ENCODE measurements at regions not wholly inside any gene's neighbourhood (a gene's known extent, or its start where the extent isn't known, plus 50 kb on each side); places are given as distances from the start of the nearest gene placed in this dataset.
A peak's percentile ranks its signal among the peaks of the same experiment; 100 is the strongest.

GRCh38 chr16:65271996-65272395 lies 150.1 kb upstream of the CDH11 start:
- Histone ChIP-seq H3K4me3 (no peak overlapping the region), H3K36me3 (ENCODE audit: low read depth) (no peaks in the 10 kb centered on the region), H3K9me3 (no peaks in the 10 kb centered on the region), H3K4me1 (ENCODE audit: low read depth) (no peaks in the 10 kb centered on the region)
- no peak for TF ChIP-seq CTCF (IDR thresholded peaks at IDR 0.05)
- no peak for ATAC-seq
- intact Hi-C loops (cut with DNase I, micrococcal nuclease) = loop anchor here in 1 of 2 donors (10.0 kb wide), 1 partner anchor 67 kb away; no protein-coding TSS in a partner anchor
- no peak for DNase-seq

GRCh38 chr16:65268331-65268730 lies 146.5 kb upstream of the CDH11 start:
- no peaks in the 10 kb centered on the region for H3K4me1 ChIP-seq (ENCODE audit: low read depth)
- H3K4me3 ChIP-seq = no peak overlapping the region
- no peaks in the 10 kb centered on the region for H3K9me3 ChIP-seq
- intact Hi-C loops (cut with DNase I, micrococcal nuclease) = no loop called here
- no peaks in the 10 kb centered on the region for H3K36me3 ChIP-seq (ENCODE audit: low read depth)
- DNase-seq (no peak), ATAC-seq (no peak)
- TF ChIP-seq CTCF (IDR thresholded peaks at IDR 0.05) = no peak

GRCh38 chr16:65263896-65264295 lies 142.0 kb upstream of the CDH11 start:
- ATAC-seq (no peak), DNase-seq (no peak)
- no peak overlapping the region for H3K4me3 ChIP-seq

GRCh38 chr16:65260746-65261145 lies 138.9 kb upstream of the CDH11 start:
- ATAC-seq (no peak), DNase-seq (no peak)
- Histone ChIP-seq H3K4me3 (no peak overlapping the region), H3K4me1 (ENCODE audit: low read depth) (no peaks in the 10 kb centered on the region), H3K36me3 (ENCODE audit: low read depth) (no peaks in the 10 kb centered on the region), H3K9me3 (no peaks in the 10 kb centered on the region)
- intact Hi-C loops (cut with DNase I, micrococcal nuclease) = no loop called here
- no peak for TF ChIP-seq CTCF (IDR thresholded peaks at IDR 0.05)

More at GRCh38 chr16:65263896-65264295, 142.0 kb upstream of the CDH11 start:
- no peaks in the 10 kb centered on the region for H3K9me3 ChIP-seq
- intact Hi-C loops (cut with DNase I, micrococcal nuclease) = no loop called here
- TF ChIP-seq CTCF (IDR thresholded peaks at IDR 0.05) = no peak
- H3K36me3 ChIP-seq (ENCODE audit: low read depth) = no peaks in the 10 kb centered on the region
- H3K4me1 ChIP-seq (ENCODE audit: low read depth) = no peaks in the 10 kb centered on the region

- DNase-seq (no peak), ATAC-seq (no peak)
- intact Hi-C loops (cut with DNase I, micrococcal nuclease) = no loop called here
- H3K36me3 ChIP-seq (ENCODE audit: low read depth) = no peaks in the 10 kb centered on the region
- no peak for TF ChIP-seq CTCF (IDR thresholded peaks at IDR 0.05)
- H3K9me3 ChIP-seq = no peaks in the 10 kb centered on the region
- no peaks in the 10 kb centered on the region for H3K4me1 ChIP-seq (ENCODE audit: low read depth)
- no peak overlapping the region for H3K4me3 ChIP-seq
Measured at GRCh38 chr16:65254144-65254543, 132.3 kb upstream of the CDH11 start.

GRCh38 chr16:65249768-65250167 lies 127.9 kb upstream of the CDH11 start:
- intact Hi-C loops (cut with DNase I, micrococcal nuclease) = no loop called here
- Histone ChIP-seq H3K9me3 (no peaks in the 10 kb centered on the region), H3K4me1 (ENCODE audit: low read depth) (no peaks in the 10 kb centered on the region), H3K36me3 (ENCODE audit: low read depth) (no peaks in the 10 kb centered on the region), H3K4me3 (no peak overlapping the region)
- TF ChIP-seq CTCF (IDR thresholded peaks at IDR 0.05) = no peak
- DNase-seq (peak in 1 of 3 donors; percentile 2), ATAC-seq (peak; percentile 14)
